ENCODE measurements at regions not wholly inside any gene's neighbourhood (a gene's known extent, or its start where the extent isn't known, plus 50 kb on each side); places are given as distances from the start of the nearest gene placed in this dataset.

DNA sequence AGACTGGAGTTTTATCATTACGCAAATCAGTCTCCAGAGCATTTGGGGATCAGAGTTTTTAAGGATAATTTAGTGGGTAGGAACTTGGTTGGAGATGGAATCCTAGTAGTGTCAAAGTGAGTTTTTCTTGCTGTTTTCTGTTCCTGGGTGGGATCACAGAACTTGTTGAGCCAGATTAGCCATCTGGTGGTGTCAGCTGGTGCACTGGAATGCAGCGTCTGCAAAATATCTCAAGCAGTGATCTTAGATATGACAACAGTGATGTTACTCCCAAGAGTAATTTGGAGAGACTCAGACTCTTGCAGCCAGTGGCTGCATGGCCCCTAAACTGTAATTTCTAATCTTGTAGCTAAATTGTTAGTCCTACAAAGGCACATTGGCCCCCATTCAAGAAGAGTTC, 1257.8 kb downstream of the MAT2B start:
- TF ChIP-seq, protein P1, sequence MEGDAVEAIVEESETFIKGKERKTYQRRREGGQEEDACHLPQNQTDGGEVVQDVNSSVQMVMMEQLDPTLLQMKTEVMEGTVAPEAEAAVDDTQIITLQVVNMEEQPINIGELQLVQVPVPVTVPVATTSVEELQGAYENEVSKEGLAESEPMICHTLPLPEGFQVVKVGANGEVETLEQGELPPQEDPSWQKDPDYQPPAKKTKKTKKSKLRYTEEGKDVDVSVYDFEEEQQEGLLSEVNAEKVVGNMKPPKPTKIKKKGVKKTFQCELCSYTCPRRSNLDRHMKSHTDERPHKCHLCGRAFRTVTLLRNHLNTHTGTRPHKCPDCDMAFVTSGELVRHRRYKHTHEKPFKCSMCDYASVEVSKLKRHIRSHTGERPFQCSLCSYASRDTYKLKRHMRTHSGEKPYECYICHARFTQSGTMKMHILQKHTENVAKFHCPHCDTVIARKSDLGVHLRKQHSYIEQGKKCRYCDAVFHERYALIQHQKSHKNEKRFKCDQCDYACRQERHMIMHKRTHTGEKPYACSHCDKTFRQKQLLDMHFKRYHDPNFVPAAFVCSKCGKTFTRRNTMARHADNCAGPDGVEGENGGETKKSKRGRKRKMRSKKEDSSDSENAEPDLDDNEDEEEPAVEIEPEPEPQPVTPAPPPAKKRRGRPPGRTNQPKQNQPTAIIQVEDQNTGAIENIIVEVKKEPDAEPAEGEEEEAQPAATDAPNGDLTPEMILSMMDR (conservative IDR thresholded peaks at IDR 0.05; ENCODE audit: low read length): no peak
- no peak for TF ChIP-seq EZH2phosphoT487 (IDR thresholded peaks at IDR 0.05; ENCODE audit: borderline replicate concordance, low read depth, low read length)
